Stomach (tissue), 8 donors: ENCODE measurements at regions not wholly inside any gene's neighbourhood (a gene's known extent, or its start where the extent isn't known, plus 50 kb on each side); places are given as distances from the start of the nearest gene placed in this dataset.
"Not testable (repeated sequence)": the region's sequence is repeated elsewhere in the genome, so short reads cannot be mapped to it uniquely, and the experiment has no call there.

ENCODE experiments used
- DNase-seq, 2 donors: peaks; one replicate each; pipeline versions ENCODE4 v3.0.0 to v3.0.0-alpha.2; 2013 to 2019
- H3K27ac ChIP-seq, 5 donors: fragments of 200-600 bp in 4 of 5; sonication (generic) in 4 of 5; one replicate each; pipeline ENCODE4 v1.5.1; 2013 to 2019; ENCODE audit warnings: mild to moderate bottlenecking in 1 of 5, moderate library complexity in 1 of 5
- H3K27me3 ChIP-seq, 3 donors: fragments of 200-600 bp; sonication (generic); one replicate each; pipeline ENCODE4 v1.5.1; 2017 to 2019; ENCODE audit warnings: mixed run types in 1 of 3
- H3K36me3 ChIP-seq, 4 donors: fragments of 200-600 bp; sonication (generic); 1 replicate in 3 of 4; 2 replicates in 1 of 4; pipeline ENCODE4 v1.5.1; 2016 to 2019
- H3K4me1 ChIP-seq, 4 donors: fragments of 200-600 bp; sonication (generic); one replicate each; pipeline ENCODE4 v1.5.1; 2016 to 2019
- H3K4me3 ChIP-seq, 4 donors: fragments of 200-600 bp; sonication (generic) in 3 of 4; one replicate each; pipeline ENCODE4 v1.5.1; 2016 to 2019; ENCODE audit warnings: mild to moderate bottlenecking in 1 of 4
- H3K9me3 ChIP-seq, 4 donors: fragments of 200-600 bp; sonication (generic); one replicate each; pipeline ENCODE4 v1.5.1; 2016 to 2019
- EP300 ChIP-seq: sonication (generic); formaldehyde crosslinking; IDR thresholded peaks from one replicate; pipeline ENCODE4 v1.6.1; 2017; ENCODE audit warnings: antibody characterized with exemption
- POLR2A ChIP-seq, 4 donors: fragments of 450-650 bp; IDR thresholded peaks; one replicate each; pipeline ENCODE4 v1.6.1; 2016; ENCODE audit warnings: antibody characterized with exemption in 4 of 4, control low read depth in 2 of 4, mild to moderate bottlenecking in 1 of 4, moderate library complexity in 1 of 4
- POLR2AphosphoS5 ChIP-seq, 3 donors: sonication (generic); formaldehyde crosslinking; IDR thresholded peaks; one replicate each; pipeline ENCODE4 v1.6.1; 2016; ENCODE audit warnings: antibody characterized with exemption in 3 of 3
- WGBS, 5 donors: extraction: QIAGEN DNeasy Blood & Tissue Kit in 3 of 5; methylation state at CpG; one replicate each; pipeline versions ENCODE4 v1.1.5 to v1.1.7; 2013 to 2018; 5-methylcytosine and 5-hydroxymethylcytosine counted together
- intact Hi-C: fragments of 100-400 bp; cut with DNase I; formaldehyde crosslinking; loops from one replicate; pipeline ENCODE4 v1.15.1; 2023; ENCODE audit warnings: low total_unique reads
- TF ChIP-seq, protein P1 (sequence below), 7 experiments: fragments of 450-650 bp in 4 of 7; fragments of 200-600 bp in 3 of 7; sonication (generic) in 3 of 7; IDR thresholded peaks; one replicate each; pipeline ENCODE4 v1.5.1; 2016 to 2019; ENCODE audit warnings: antibody characterized with exemption in 7 of 7, control low read depth in 2 of 7, mild to moderate bottlenecking in 1 of 7
- donor health status: healthy with polysubstance abuse.
- donor health status: Bipolar disorder and iron deficiency.
- donor health status: healthy.

DNA sequence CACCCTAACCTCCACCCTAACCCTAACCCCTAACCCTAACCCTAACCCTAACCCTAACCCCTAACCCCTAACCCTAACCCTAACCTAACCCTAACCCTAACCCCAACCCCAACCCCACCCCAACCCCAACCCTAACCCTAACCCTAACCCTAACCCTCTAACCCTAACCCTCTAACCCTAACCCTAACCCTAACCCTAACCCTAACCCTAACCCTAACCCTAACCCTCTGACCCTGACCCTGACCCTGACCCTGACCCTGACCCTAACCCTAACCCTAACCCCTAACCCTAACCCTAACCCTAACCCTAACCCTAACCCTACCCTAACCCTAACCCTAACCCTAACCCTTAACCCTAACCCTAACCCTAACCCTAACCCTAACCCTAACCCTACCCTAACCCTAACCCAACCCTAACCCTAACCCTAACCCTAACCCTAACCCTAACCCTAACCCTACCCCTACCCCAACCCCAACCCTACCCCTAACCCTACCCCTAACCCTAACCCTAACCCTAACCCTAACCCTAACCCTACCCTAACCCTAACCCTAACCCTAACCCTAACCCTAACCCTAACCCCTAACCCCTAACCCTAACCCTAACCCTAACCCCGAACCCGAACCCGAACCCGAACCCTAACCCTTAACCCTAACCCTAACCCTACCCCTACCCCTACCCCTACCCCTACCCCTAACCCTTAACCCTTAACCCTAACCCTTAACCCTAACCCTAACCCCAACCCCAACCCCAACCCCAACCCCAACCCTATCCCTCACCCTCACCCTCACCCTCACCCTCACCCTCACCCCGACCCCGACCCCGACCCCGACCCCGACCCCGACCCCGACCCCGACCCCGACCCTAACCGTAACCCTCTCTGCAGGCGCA lies 186.2 kb upstream of the CHL1 start:
- WGBS, 5 donors: 12 to 86% methylated on average over 4 to 9 of the region's 15 CpGs; no CpG with 5 or more reads in 3 of the 5 donors
- H3K9me3 ChIP-seq, H3K36me3 ChIP-seq, H3K4me3 ChIP-seq, intact Hi-C loops, H3K27ac ChIP-seq, H3K27me3 ChIP-seq, H3K4me1 ChIP-seq: not testable (repeated sequence)
- DNase-seq: peak in 1 of 2 donors; percentile 62

DNA sequence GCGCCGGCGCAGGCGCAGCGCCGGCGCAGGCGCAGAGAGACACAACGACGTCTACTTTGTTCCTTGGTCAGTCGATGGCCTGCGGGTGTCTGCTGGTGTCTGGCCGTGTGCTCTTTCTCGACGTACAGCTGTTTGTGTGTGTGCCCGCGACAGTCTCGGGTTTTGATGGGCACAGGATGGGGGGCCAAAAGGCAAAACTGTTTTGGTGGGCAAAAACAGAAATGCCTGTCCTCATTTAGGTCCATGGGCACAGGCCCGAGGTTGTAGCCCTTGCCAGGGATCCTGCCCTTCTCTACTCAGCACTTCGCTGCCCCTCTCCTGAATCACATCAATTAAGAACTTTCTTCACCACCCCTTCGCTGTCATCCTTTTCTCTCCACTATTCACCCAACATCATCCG lies 184.8 kb upstream of the CHL1 start:
- DNase-seq: peak in 1 of 2 donors; percentile 25
- TF ChIP-seq, protein P1, sequence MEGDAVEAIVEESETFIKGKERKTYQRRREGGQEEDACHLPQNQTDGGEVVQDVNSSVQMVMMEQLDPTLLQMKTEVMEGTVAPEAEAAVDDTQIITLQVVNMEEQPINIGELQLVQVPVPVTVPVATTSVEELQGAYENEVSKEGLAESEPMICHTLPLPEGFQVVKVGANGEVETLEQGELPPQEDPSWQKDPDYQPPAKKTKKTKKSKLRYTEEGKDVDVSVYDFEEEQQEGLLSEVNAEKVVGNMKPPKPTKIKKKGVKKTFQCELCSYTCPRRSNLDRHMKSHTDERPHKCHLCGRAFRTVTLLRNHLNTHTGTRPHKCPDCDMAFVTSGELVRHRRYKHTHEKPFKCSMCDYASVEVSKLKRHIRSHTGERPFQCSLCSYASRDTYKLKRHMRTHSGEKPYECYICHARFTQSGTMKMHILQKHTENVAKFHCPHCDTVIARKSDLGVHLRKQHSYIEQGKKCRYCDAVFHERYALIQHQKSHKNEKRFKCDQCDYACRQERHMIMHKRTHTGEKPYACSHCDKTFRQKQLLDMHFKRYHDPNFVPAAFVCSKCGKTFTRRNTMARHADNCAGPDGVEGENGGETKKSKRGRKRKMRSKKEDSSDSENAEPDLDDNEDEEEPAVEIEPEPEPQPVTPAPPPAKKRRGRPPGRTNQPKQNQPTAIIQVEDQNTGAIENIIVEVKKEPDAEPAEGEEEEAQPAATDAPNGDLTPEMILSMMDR (IDR thresholded peaks at IDR 0.05): no peak
- no peak for TF ChIP-seq POLR2AphosphoS5 (IDR thresholded peaks at IDR 0.05)
- no peak for TF ChIP-seq EP300
- no peaks in the 10 kb centered on the region for H3K9me3 ChIP-seq
- no peak overlapping the region for H3K27ac ChIP-seq
- intact Hi-C loops: no loop called here
- H3K27me3 ChIP-seq: no peaks in the 10 kb centered on the region
- H3K36me3 ChIP-seq: no peaks in the 10 kb centered on the region
- WGBS, 5 donors: 57 to 77% (median 66%) methylated on average over 11 to 19 of the region's 22 CpGs
- no peaks in the 10 kb centered on the region for H3K4me1 ChIP-seq
- H3K4me3 ChIP-seq: no peak overlapping the region

DNA sequence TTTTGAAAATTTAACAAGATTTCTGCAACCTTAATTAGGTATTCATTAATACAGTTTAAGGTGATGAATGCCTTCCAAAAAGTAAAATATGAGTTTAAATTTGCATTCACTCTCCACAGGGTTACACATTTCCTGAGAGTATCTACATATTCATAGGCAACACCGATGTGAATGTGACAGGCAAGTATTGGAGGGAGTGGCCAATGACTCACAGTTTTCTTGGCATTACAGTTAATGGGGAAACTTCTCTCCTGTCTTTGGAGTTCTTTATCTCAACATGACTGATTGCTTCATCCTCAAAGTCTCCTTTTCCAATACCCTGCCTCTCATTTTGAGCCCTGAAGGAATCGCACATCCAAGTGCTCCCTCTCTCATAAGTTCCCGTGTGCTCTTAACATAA lies 181.9 kb upstream of the CHL1 start:
- DNase-seq: no peak
- H3K9me3 ChIP-seq: no peaks in the 10 kb centered on the region
- intact Hi-C loops: no loop called here
- H3K27me3 ChIP-seq: no peaks in the 10 kb centered on the region
- TF ChIP-seq POLR2AphosphoS5 (IDR thresholded peaks at IDR 0.05) (no peak), EP300 (no peak), POLR2A (IDR thresholded peaks at IDR 0.05) (no peak)
- TF ChIP-seq, protein P1 (IDR thresholded peaks at IDR 0.05): no peak
- H3K36me3 ChIP-seq: no peaks in the 10 kb centered on the region
- no peaks in the 10 kb centered on the region for H3K4me1 ChIP-seq
- H3K27ac ChIP-seq: no peak overlapping the region
- 66 to 78% (median 71%) methylated on average over 3 of the region's 3 CpGs for whole genome bisulfite sequencing, 5 donors
- H3K4me3 ChIP-seq: no peak overlapping the region

GRCh38 chr3:16366-16765 lies 180.2 kb upstream of the CHL1 start:
- 76 to 82% (median 81%) methylated on average over 2 of the region's 2 CpGs for WGBS, 5 donors
- Histone ChIP-seq H3K36me3 (no peaks in the 10 kb centered on the region), H3K4me3 (no peak overlapping the region), H3K4me1 (no peaks in the 10 kb centered on the region), H3K27me3 (no peaks in the 10 kb centered on the region), H3K9me3 (no peaks in the 10 kb centered on the region), H3K27ac (no peak overlapping the region)
- intact Hi-C loops: no loop called here
- TF ChIP-seq POLR2A (IDR thresholded peaks at IDR 0.05) (no peak), EP300 (no peak), POLR2AphosphoS5 (IDR thresholded peaks at IDR 0.05) (no peak)
- TF ChIP-seq, protein P1 (IDR thresholded peaks at IDR 0.05): no peak
- no peak for DNase-seq

GRCh38 chr3:20421-20820 lies 176.1 kb upstream of the CHL1 start:
- Histone ChIP-seq H3K4me1 (no peaks in the 10 kb centered on the region), H3K27ac (no peak overlapping the region), H3K4me3 (no peak overlapping the region), H3K9me3 (no peaks in the 10 kb centered on the region), H3K36me3 (no peaks in the 10 kb centered on the region), H3K27me3 (peaks cover 0 to 2% (median 0%) of the 10 kb centered on the region in 3 donors)
- TF ChIP-seq, protein P1 (IDR thresholded peaks at IDR 0.05): no peak
- no peak for TF ChIP-seq POLR2AphosphoS5 (IDR thresholded peaks at IDR 0.05)
- TF ChIP-seq POLR2A (IDR thresholded peaks at IDR 0.05): no peak
- no peak for TF ChIP-seq EP300
- no peak for DNase-seq
- intact Hi-C loops: no loop called here
